GM21717 (cell line): ENCODE measurements at regions not wholly inside any gene's neighbourhood (a gene's known extent, or its start where the extent isn't known, plus 50 kb on each side); places are given as distances from the start of the nearest gene placed in this dataset.
"Not testable (repeated sequence)": the region's sequence is repeated elsewhere in the genome, so short reads cannot be mapped to it uniquely, and the experiment has no call there.

Experiments used
- ATAC-seq: cut with Tn5 transposase; IDR thresholded peaks from one replicate; pipeline ENCODE4 v1.9.1; 2021; ENCODE audit warnings: mild to moderate bottlenecking, moderate library complexity; ENCODE audit not compliant: unreplicated experiment

GRCh38 chr3:20842594-20843436 is 656.8 kb upstream of the SGO1 start:
- no peak for ATAC-seq

GRCh38 chr3:20842002-20842401 is 656.0 kb upstream of the SGO1 start:
- ATAC-seq: no peak

GRCh38 chr3:20837676-20838302 is 651.8 kb upstream of the SGO1 start:
- no peak for ATAC-seq

- ATAC-seq: no peak
These were observed 650.8 kb upstream of the SGO1 start for GRCh38 chr3:20836801-20837200.

- no peak for ATAC-seq
These were observed 647.0 kb upstream of the SGO1 start for GRCh38 chr3:20832963-20833362.

GRCh38 chr3:20822251-20822650 is 636.2 kb upstream of the SGO1 start:
- no peak for ATAC-seq

- not testable (repeated sequence) for ATAC-seq
These were observed 634.9 kb upstream of the SGO1 start for GRCh38 chr3:20820872-20821271.

GRCh38 chr3:20811631-20812030 is 625.6 kb upstream of the SGO1 start:
- no peak for ATAC-seq

GRCh38 chr3:20811006-20811405 is 625.0 kb upstream of the SGO1 start:
- ATAC-seq: no peak

- no peak for ATAC-seq
These were observed 624.5 kb upstream of the SGO1 start for GRCh38 chr3:20810555-20810954.

GRCh38 chr3:20809356-20809755 is 623.4 kb upstream of the SGO1 start:
- ATAC-seq: no peak

GRCh38 chr3:20808864-20809263 is 622.9 kb upstream of the SGO1 start:
- no peak for ATAC-seq

- ATAC-seq: no peak
These were observed 612.7 kb upstream of the SGO1 start for GRCh38 chr3:20798666-20799065.

- no peak for ATAC-seq
These were observed 601.0 kb upstream of the SGO1 start for GRCh38 chr3:20787005-20787404.

- no peak for ATAC-seq
These were observed 590.7 kb upstream of the SGO1 start for GRCh38 chr3:20776692-20777091.

- no peak for ATAC-seq
These were observed 590.3 kb upstream of the SGO1 start for GRCh38 chr3:20776286-20776685.

- no peak for ATAC-seq
These were observed 587.4 kb upstream of the SGO1 start for GRCh38 chr3:20773320-20773984.

- no peak for ATAC-seq
These were observed 586.9 kb upstream of the SGO1 start for GRCh38 chr3:20772869-20773268.

GRCh38 chr3:20769430-20769829 is 583.4 kb upstream of the SGO1 start:
- no peak for ATAC-seq

- ATAC-seq: no peak
These were observed 575.0 kb upstream of the SGO1 start for GRCh38 chr3:20760981-20761380.

GRCh38 chr3:20752416-20752815 is 566.4 kb upstream of the SGO1 start:
- ATAC-seq: no peak

GRCh38 chr3:20751296-20751695 is 565.3 kb upstream of the SGO1 start:
- ATAC-seq: no peak
